ENCODE measurements at regions not wholly inside any gene's neighbourhood (a gene's known extent, or its start where the extent isn't known, plus 50 kb on each side); places are given as distances from the start of the nearest gene placed in this dataset.
A peak's percentile ranks its signal among the peaks of the same experiment; 100 is the strongest.

- no peak for DNase-seq (ENCODE audit: low read depth)
Observed at GRCh38 chr2:12930391-12930790, 213.7 kb downstream of the TRIB2 start.

GRCh38 chr2:12931186-12931844 lies 214.6 kb downstream of the TRIB2 start:
- peak; percentile 42 for DNase-seq (ENCODE audit: low read depth)

- DNase-seq (ENCODE audit: low read depth) = no peak
Observed at GRCh38 chr2:12932192-12932591, 215.5 kb downstream of the TRIB2 start.

GRCh38 chr2:12934146-12934756 lies 217.5 kb downstream of the TRIB2 start:
- DNase-seq (ENCODE audit: low read depth) = no peak

GRCh38 chr2:12935222-12935621 lies 218.5 kb downstream of the TRIB2 start:
- DNase-seq (ENCODE audit: low read depth) = no peak

- DNase-seq (ENCODE audit: low read depth) = no peak
Observed at GRCh38 chr2:12935796-12936195, 219.1 kb downstream of the TRIB2 start.

- no peak for DNase-seq (ENCODE audit: low read depth)
Observed at GRCh38 chr2:12941203-12941602, 224.5 kb downstream of the TRIB2 start.

- no peak for DNase-seq (ENCODE audit: low read depth)
Observed at GRCh38 chr2:12948231-12948960, 231.7 kb downstream of the TRIB2 start.

GRCh38 chr2:12948961-12949353 lies 232.2 kb downstream of the TRIB2 start:
- no peak for DNase-seq (ENCODE audit: low read depth)

GRCh38 chr2:12949406-12949805 lies 232.7 kb downstream of the TRIB2 start:
- DNase-seq (ENCODE audit: low read depth) = no peak

- no peak for DNase-seq (ENCODE audit: low read depth)
Observed at GRCh38 chr2:12950174-12950573, 233.4 kb downstream of the TRIB2 start.

- no peak for DNase-seq (ENCODE audit: low read depth)
Observed at GRCh38 chr2:12950957-12951656, 234.4 kb downstream of the TRIB2 start.

- no peak for DNase-seq (ENCODE audit: low read depth)
Observed at GRCh38 chr2:12951657-12951973, 234.9 kb downstream of the TRIB2 start.

- DNase-seq (ENCODE audit: low read depth) = no peak
Observed at GRCh38 chr2:12953596-12953995, 236.9 kb downstream of the TRIB2 start.

GRCh38 chr2:12955864-12956263 lies 239.1 kb downstream of the TRIB2 start:
- no peak for DNase-seq (ENCODE audit: low read depth)

- no peak for DNase-seq (ENCODE audit: low read depth)
Observed at GRCh38 chr2:12957251-12957650, 240.5 kb downstream of the TRIB2 start.

- DNase-seq (ENCODE audit: low read depth) = no peak
Observed at GRCh38 chr2:12959935-12960334, 243.2 kb downstream of the TRIB2 start.

- DNase-seq (ENCODE audit: low read depth) = no peak
Observed at GRCh38 chr2:12960671-12961070, 243.9 kb downstream of the TRIB2 start.

GRCh38 chr2:12964904-12965539 lies 248.3 kb downstream of the TRIB2 start:
- no peak for DNase-seq (ENCODE audit: low read depth)

- DNase-seq (ENCODE audit: low read depth) = peak; percentile 40
Observed at GRCh38 chr2:12965540-12966269, 249.0 kb downstream of the TRIB2 start.

- no peak for DNase-seq (ENCODE audit: low read depth)
Observed at GRCh38 chr2:12967804-12968203, 251.1 kb downstream of the TRIB2 start.

GRCh38 chr2:12968399-12968798 lies 251.7 kb downstream of the TRIB2 start:
- no peak for DNase-seq (ENCODE audit: low read depth)

All from HS-27A (cell line).